OCI-LY1 (cell line): ENCODE measurements at regions not wholly inside any gene's neighbourhood (a gene's known extent, or its start where the extent isn't known, plus 50 kb on each side); places are given as distances from the start of the nearest gene placed in this dataset.

Experiments
- CTCF ChIP-seq: fragments of 200-600 bp; sonication (generic), shearing (Covaris generic); IDR thresholded peaks from 2 replicates; pipeline ENCODE4 v1.5.1; 2017; ENCODE audit warnings: mild to moderate bottlenecking, antibody characterized with exemption, low read length, moderate library complexity, mixed read lengths
- EZH2 ChIP-seq: fragments of 200-600 bp; sonication (generic), shearing (Covaris generic); IDR thresholded peaks from 2 replicates; pipeline ENCODE4 v1.8.0; 2017; ENCODE audit warnings: borderline replicate concordance, mixed run types, mild to moderate bottlenecking, antibody characterized with exemption, low read length, moderate library complexity, mixed read lengths

GRCh38 chr12:65682112-65682511, 142.2 kb upstream of the HMGA2 start:
- no peak for TF ChIP-seq CTCF
- no peak for TF ChIP-seq EZH2
